ENCODE measurements at regions not wholly inside any gene's neighbourhood (a gene's known extent, or its start where the extent isn't known, plus 50 kb on each side); places are given as distances from the start of the nearest gene placed in this dataset.
"Not testable (repeated sequence)": the region's sequence is repeated elsewhere in the genome, so short reads cannot be mapped to it uniquely, and the experiment has no call there.

DNA sequence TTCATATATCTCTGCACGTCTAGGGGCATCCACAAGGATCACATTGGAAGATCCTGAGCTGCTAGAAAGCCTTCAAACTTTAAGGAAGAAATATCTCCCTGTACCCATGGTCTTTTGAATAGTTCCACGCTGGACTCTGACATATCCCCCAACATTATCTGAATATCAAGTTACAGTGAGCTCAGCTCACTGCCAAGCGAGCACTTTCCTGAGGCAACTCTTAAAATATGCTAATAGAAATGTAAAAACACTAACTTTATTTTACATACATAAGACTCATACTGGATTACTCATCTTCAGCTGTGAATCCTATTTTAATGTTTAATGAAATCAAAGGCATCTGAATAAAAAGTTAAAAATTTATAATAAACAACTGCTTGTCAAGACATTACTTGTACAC, 420.2 kb upstream of the CCDC54 start:
- no peak overlapping the region for H3K4me3 Mint-ChIP-seq

DNA sequence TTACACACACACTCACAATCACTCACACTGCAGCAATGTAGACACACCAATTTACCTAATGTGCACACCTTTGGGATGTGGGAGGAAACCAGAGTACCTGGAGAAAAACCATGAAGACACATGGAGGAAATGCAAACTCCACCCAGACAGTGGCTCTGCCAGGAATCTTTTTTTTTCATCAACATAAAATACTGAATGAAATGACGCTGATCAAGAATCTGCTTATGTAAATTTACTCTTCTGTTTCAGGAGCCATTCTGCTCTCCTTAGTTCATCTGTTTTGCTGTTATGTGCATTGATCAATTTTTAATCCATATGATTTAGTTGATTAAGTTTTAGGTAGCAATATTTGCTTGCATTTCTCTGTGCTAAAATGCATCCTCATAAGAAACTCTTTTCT, 414.2 kb upstream of the CCDC54 start:
- CTCF ChIA-PET: no interaction called here
- H3K9me3 Mint-ChIP-seq: peaks cover 2% of the 10 kb centered on the region
- no peaks in the 10 kb centered on the region for H3K36me3 Mint-ChIP-seq (ENCODE audit: low read depth)
- H3K27ac Mint-ChIP-seq: no peak overlapping the region
- no peaks in the 10 kb centered on the region for H3K4me1 Mint-ChIP-seq
- H3K4me3 Mint-ChIP-seq: no peak overlapping the region
- no peaks in the 10 kb centered on the region for H3K27me3 Mint-ChIP-seq
- POLR2A ChIA-PET: no interaction called here
- DNase-seq: no peak

More for the DNA sequence above, 420.2 kb upstream of the CCDC54 start:
- H3K27ac Mint-ChIP-seq: no peak overlapping the region
- H3K36me3 Mint-ChIP-seq (ENCODE audit: low read depth): no peaks in the 10 kb centered on the region
- no peak for DNase-seq
- CTCF ChIA-PET: no interaction called here
- H3K27me3 Mint-ChIP-seq: no peaks in the 10 kb centered on the region
- H3K9me3 Mint-ChIP-seq: peaks cover 2% of the 10 kb centered on the region
- POLR2A ChIA-PET: no interaction called here
- H3K4me1 Mint-ChIP-seq: no peaks in the 10 kb centered on the region

GRCh38 chr3:106963442-106963841, 413.8 kb upstream of the CCDC54 start:
- ChIA-PET POLR2A (no interaction called here), CTCF (no interaction called here)
- Mint-ChIP-seq H3K36me3 (ENCODE audit: low read depth) (no peaks in the 10 kb centered on the region), H3K27me3 (no peaks in the 10 kb centered on the region), H3K27ac (no peak overlapping the region), H3K4me1 (no peaks in the 10 kb centered on the region), H3K4me3 (no peak overlapping the region), H3K9me3 (peaks cover 2% of the 10 kb centered on the region)
- no peak for DNase-seq

DNA sequence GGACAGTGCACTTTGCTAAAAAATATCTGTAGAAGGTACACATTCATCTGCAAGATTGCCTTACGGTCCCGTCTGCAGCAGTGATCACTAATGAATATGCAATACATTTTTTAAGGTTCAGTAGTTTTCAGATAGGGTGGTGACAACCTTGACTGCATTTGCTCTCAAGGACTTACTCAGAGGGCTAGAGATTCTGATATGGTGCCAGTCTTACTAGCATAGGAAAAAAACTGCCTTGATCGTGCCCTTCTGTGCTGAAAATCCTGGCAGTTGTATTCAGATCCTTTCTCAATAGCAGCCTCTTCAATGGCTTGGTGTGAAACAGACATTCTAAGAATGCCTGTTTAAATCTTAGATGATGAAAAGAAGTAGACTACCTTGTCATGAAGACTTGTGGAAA, 411.9 kb upstream of the CCDC54 start:
- POLR2A ChIA-PET: no interaction called here
- no peaks in the 10 kb centered on the region for H3K36me3 Mint-ChIP-seq (ENCODE audit: low read depth)
- CTCF ChIA-PET: no interaction called here
- H3K27ac Mint-ChIP-seq: no peak overlapping the region
- H3K4me1 Mint-ChIP-seq: no peaks in the 10 kb centered on the region
- no peaks in the 10 kb centered on the region for H3K27me3 Mint-ChIP-seq
- peaks cover 2% of the 10 kb centered on the region for H3K9me3 Mint-ChIP-seq
- no peak for DNase-seq
- no peak overlapping the region for H3K4me3 Mint-ChIP-seq

DNA sequence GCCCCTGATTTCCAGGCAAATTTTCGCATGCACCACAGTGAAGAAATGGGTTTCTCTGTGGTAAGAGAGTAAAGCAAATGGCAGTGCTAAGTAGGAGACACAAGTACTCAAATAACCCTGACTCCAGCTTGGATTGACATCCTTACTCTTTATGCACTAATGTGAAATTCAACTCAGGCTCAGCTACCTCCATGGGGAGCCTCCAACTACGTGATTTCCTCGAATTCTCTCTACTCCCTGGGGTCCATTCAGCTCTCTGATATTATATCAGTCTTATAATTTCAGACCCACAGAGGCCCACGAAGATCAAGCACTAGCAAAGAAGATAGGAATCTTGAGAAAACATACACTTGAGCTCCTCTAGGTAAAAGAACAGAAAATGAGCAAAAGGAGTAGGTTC, 407.6 kb upstream of the CCDC54 start:
- DNase-seq: no peak
- Mint-ChIP-seq H3K4me3 (no peak overlapping the region), H3K27me3 (no peaks in the 10 kb centered on the region), H3K4me1 (no peaks in the 10 kb centered on the region), H3K36me3 (ENCODE audit: low read depth) (no peaks in the 10 kb centered on the region), H3K9me3 (no peaks in the 10 kb centered on the region), H3K27ac (no peak overlapping the region)
- ChIA-PET CTCF (no interaction called here), POLR2A (no interaction called here)

DNA sequence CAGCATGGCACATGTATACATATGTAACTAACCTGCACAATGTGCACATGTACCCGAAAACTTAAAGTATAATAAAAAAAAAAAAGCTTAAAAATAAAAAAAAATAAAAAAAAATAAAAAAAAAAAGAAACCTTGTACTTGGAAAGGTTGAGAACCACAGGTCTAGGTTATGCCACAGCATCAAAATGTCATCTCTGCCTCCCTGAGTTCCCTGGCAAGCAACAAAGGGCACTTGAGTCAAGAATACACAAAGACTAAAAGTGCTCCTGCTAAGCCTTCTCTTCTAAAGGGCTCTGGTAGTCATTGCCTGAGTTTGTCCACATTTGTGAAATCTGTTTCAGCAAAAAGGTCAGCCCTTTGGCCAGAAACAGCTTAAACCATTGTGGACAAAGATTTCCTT, 395.8 kb upstream of the CCDC54 start:
- Mint-ChIP-seq H3K9me3 (no peaks in the 10 kb centered on the region), H3K36me3 (ENCODE audit: low read depth) (no peaks in the 10 kb centered on the region), H3K4me3 (no peak overlapping the region), H3K4me1 (no peaks in the 10 kb centered on the region), H3K27me3 (no peaks in the 10 kb centered on the region), H3K27ac (no peak overlapping the region)
- ChIA-PET CTCF (no interaction called here), POLR2A (no interaction called here)
- DNase-seq: no peak

GRCh38 chr3:106985721-106986120, 391.5 kb upstream of the CCDC54 start:
- ChIA-PET POLR2A (no interaction called here), CTCF (no interaction called here)
- Mint-ChIP-seq H3K36me3 (ENCODE audit: low read depth) (no peaks in the 10 kb centered on the region), H3K9me3 (no peaks in the 10 kb centered on the region), H3K27ac (no peak overlapping the region), H3K4me1 (no peaks in the 10 kb centered on the region), H3K27me3 (no peaks in the 10 kb centered on the region), H3K4me3 (no peak overlapping the region)
- DNase-seq: no peak

DNA sequence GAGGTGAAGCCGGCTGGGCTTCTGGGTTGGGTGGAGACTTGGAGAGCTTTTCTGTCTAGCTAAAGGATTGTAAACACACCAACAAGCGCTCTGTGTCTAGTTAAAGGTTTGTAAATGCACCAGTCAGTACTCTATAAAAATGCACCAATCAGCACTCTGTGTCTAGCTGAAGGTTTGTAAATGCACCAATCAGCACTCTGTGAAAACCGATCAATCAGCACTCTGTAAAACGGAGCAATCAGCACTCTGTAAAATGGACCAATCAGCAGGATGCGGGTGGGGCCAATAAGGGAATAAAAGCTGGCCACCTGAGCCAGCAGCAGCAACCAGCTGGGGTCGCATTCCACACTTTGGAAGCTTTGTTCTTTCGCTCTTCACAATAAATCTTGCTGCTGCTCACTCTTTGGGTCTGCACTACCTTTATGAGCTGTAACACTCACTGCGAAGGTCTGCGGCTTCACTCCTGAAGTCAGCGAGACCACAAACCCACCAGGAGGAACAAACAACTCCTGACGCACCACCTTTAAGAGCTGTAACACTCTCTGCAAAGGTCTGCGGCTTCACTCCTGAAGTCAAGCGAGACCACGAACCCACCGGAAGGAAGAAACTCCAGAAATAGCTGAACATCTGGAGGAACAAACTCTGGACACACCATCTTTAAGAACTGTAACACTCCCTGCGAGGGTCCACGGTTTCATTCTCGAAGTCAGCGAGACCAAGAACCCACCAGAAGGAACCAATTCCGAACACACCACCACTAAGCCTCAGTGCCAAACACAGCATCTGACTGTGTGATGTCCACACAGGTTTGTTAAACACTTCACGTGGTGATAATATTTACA, 378.2 kb upstream of the CCDC54 start:
- DNase-seq: peak; percentile 16
- H3K4me3 Mint-ChIP-seq; H3K4me1 Mint-ChIP-seq; H3K27me3 Mint-ChIP-seq; H3K27ac Mint-ChIP-seq; POLR2A ChIA-PET; H3K36me3 Mint-ChIP-seq (ENCODE audit: low read depth); H3K9me3 Mint-ChIP-seq: not testable (repeated sequence)
- CTCF ChIA-PET: interaction anchor here (0.5 kb wide), 1 partner anchor 66 kb away, joined by 3 read pairs; no protein-coding TSS in a partner anchor

GRCh38 chr3:107001635-107002034, 375.6 kb upstream of the CCDC54 start:
- CTCF ChIA-PET: no interaction called here
- POLR2A ChIA-PET: no interaction called here

DNA sequence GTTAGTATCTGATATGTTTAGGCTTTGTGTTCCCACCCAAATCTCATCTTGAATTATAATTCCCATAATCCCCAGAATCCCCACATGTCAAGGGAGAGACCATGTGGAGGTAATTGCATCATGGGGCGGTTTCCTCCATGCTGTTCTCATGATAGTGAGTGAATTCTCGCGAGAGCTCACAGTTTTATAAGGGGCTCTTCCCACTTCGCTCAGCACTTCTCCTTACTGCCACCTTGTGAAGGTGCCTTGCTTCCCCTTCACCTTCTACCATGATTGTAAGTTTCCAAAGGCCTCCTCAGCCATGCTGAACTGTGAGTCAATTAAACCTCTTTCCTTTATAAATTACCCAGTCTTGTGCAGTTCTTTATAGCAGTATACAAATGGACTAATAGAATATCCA, 371.9 kb upstream of the CCDC54 start:
- CTCF ChIA-PET; POLR2A ChIA-PET; DNase-seq; H3K9me3 Mint-ChIP-seq; H3K36me3 Mint-ChIP-seq (ENCODE audit: low read depth); H3K4me3 Mint-ChIP-seq; H3K27ac Mint-ChIP-seq; H3K27me3 Mint-ChIP-seq; H3K4me1 Mint-ChIP-seq: not testable (repeated sequence)

More at GRCh38 chr3:107001635-107002034, 375.6 kb upstream of the CCDC54 start:
- no peaks in the 10 kb centered on the region for H3K36me3 Mint-ChIP-seq (ENCODE audit: low read depth)
- H3K27me3 Mint-ChIP-seq: no peaks in the 10 kb centered on the region
- no peak overlapping the region for H3K27ac Mint-ChIP-seq
- peaks cover 5% of the 10 kb centered on the region for H3K9me3 Mint-ChIP-seq
- peaks cover 5% of the 10 kb centered on the region for H3K4me1 Mint-ChIP-seq
- DNase-seq: no peak
- H3K4me3 Mint-ChIP-seq: no peak overlapping the region

GRCh38 chr3:107008213-107008612, 369.0 kb upstream of the CCDC54 start:
- no peaks in the 10 kb centered on the region for H3K27me3 Mint-ChIP-seq
- CTCF ChIA-PET: no interaction called here

DNA sequence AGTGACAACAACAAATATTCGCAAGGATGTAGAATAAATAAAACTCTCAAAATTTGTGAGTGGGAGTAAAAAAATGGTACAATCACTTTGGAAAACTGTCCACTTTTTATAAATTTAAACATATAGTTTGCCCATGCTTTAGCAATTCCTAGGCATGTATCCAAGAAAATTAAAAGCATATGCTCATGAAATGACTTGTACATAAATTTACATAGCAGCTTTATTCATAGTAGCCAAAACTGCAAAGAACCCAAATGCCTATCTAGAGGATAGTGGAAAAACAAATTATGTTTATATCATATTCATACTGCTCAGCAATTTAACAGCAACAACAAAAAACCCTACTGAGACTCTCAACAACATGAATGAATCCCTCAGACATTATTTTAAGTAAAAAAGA, 363.6 kb upstream of the CCDC54 start:
- no peaks in the 10 kb centered on the region for H3K9me3 Mint-ChIP-seq
- no peaks in the 10 kb centered on the region for H3K4me1 Mint-ChIP-seq
- ChIA-PET CTCF (no interaction called here), POLR2A (no interaction called here)
- no peaks in the 10 kb centered on the region for H3K36me3 Mint-ChIP-seq (ENCODE audit: low read depth)
- no peak overlapping the region for H3K27ac Mint-ChIP-seq
- no peak overlapping the region for H3K4me3 Mint-ChIP-seq
- DNase-seq: no peak
- H3K27me3 Mint-ChIP-seq: no peaks in the 10 kb centered on the region

More at GRCh38 chr3:107008213-107008612, 369.0 kb upstream of the CCDC54 start:
- Mint-ChIP-seq H3K9me3 (no peaks in the 10 kb centered on the region), H3K27ac (no peak overlapping the region), H3K4me1 (no peaks in the 10 kb centered on the region), H3K36me3 (ENCODE audit: low read depth) (no peaks in the 10 kb centered on the region), H3K4me3 (no peak overlapping the region)
- POLR2A ChIA-PET: no interaction called here
- no peak for DNase-seq

- no peak for DNase-seq
- Mint-ChIP-seq H3K36me3 (ENCODE audit: low read depth) (no peaks in the 10 kb centered on the region), H3K4me3 (no peak overlapping the region), H3K27ac (no peak overlapping the region), H3K27me3 (no peaks in the 10 kb centered on the region), H3K9me3 (no peaks in the 10 kb centered on the region), H3K4me1 (no peaks in the 10 kb centered on the region)
- POLR2A ChIA-PET: interaction anchor here (0.7 kb wide), 1 partner anchor 1743 kb away, joined by 4 read pairs; no protein-coding TSS in a partner anchor
- CTCF ChIA-PET: no interaction called here
These were observed 352.6 kb upstream of the CCDC54 start for GRCh38 chr3:107024551-107025026.

DNA sequence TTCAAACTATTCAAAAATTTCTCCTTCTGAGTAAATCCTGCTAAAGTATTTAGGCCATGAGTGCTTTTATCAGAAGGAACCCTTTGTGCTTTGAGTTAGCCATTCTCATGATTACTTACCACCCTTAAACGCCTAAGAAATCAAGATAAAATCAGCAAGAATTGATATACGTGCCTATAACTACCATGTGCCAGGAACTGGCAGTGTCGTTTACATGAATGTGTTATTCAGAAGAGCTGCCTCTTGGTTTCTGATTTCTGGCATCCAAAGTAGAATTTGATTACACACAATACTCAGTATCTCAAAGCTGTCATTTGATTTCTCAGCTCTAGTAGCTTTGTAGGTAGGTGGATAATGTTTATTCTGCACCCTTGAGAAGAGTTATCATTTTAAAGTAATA, 351.3 kb upstream of the CCDC54 start:
- no peak for DNase-seq
- Mint-ChIP-seq H3K27me3 (no peaks in the 10 kb centered on the region), H3K9me3 (no peaks in the 10 kb centered on the region), H3K36me3 (ENCODE audit: low read depth) (no peaks in the 10 kb centered on the region), H3K27ac (no peak overlapping the region), H3K4me1 (no peaks in the 10 kb centered on the region), H3K4me3 (no peak overlapping the region)
- ChIA-PET CTCF (no interaction called here), POLR2A (no interaction called here)

All from activated CD4-positive, alpha-beta memory T cell treated with anti-CD3 and anti-CD28 coated beads, Interleukin-2, amount 10 ng/mL, durations not matched to agents 7 days and 5 days (primary cell).